HG03108 (cell line): ENCODE measurements at regions not wholly inside any gene's neighbourhood (a gene's known extent, or its start where the extent isn't known, plus 50 kb on each side); places are given as distances from the start of the nearest gene placed in this dataset.
"Not testable (repeated sequence)": the region's sequence is repeated elsewhere in the genome, so short reads cannot be mapped to it uniquely, and the experiment has no call there.

Source experiments
- ATAC-seq: cut with Tn5 transposase; IDR thresholded peaks from one replicate; pipeline ENCODE4 v1.9.1; 2021; ENCODE audit warnings: moderate library complexity; ENCODE audit not compliant: unreplicated experiment

DNA sequence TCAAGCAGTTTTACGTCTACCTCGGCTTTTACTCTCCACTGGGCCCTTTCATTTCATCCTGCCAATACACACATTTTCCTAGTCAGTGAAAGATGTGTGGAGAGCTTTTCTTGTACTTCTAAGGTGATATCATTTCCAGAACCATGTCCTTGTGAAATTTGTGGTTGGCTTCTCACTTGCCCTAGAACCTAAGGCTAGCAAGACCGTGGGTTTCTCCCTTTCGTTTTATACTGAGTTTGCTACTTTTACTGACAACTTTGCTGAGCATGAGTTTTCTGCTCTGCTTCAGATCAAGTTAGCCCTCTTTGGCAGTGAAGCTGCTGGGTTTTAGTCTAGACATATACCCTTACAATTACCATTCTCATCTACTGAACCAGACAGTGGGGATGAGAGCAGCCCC, 95.7 kb upstream of the FRMPD4 start:
- no peak for ATAC-seq

- no peak for ATAC-seq
These were observed 86.2 kb upstream of the FRMPD4 start for GRCh38 chrX:12052109-12052508.

GRCh38 chrX:12058087-12058486, 80.2 kb upstream of the FRMPD4 start:
- no peak for ATAC-seq

DNA sequence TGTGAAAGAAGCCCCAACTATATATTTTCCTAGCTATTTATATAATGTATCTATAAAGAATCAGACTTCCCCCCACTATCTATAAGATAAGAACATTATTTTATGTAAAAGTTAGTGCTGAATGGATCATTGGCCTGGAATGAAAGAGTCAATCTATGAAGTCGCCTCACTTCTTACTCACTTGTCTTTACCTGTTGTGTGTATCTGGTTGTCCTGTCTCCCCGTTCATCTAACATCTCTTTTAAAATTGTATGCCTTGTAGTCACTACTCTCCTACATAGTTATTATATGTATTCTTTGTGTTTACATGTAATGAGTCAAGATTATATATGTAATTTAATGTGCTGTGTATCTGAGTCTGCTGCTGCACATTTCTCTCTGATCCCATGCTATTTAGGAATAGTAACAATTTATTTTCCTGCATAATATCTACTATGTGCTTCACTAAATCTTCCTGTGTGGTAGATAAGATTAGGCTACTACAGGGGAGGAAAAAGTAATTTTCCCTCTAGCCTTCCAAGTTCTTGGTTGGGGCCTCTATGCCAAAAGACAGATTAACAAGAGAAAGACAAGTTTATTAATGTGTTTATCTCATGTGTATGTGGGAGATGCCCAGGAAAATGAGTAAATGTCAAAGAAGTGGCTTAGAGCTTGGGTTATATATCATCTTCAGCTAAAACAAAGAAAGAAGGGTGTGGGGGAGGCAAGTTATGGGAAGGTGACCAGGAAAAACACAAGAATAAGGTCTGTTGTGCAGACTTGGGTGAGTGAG, 77.6 kb upstream of the FRMPD4 start:
- no peak for ATAC-seq

GRCh38 chrX:12065251-12065650, 73.0 kb upstream of the FRMPD4 start:
- no peak for ATAC-seq

DNA sequence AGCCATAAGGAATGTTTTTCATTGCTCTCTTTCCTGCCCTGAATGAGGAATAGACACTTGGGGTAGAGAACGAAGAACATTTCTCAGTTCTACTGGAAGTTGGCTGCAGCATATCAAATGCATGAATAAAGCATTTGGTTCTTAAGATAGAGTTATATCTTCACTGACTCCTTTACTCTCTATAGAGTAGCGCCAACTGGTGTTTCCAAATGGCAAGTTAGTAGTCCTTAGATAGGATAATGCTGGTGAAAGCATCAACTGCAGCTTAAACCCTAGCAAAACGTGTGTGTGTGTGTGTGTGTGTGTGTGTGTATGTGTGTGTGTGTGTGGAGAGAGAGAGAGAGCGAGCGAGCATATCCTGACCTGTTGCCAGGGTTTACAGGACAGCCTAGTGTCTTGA, 62.2 kb upstream of the FRMPD4 start:
- no peak for ATAC-seq

DNA sequence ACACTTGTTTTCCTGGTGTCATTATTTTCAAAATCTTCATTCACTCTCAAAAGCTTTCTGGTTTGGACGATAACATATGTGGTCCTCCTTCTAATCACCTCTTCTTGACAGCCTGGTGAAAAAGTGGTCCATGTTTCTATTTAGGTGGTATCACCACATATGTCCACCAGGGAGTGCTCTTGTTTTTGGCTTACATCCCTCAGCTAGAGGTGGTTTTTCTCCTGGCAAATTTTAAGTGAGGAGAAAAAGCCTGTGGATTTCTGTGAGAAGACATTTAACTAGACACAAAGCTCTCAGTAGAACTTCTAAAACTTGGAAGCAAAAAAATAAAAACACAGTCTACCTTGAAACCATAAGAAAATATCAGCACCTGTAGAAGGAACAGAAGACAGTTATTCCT, 58.0 kb upstream of the FRMPD4 start:
- no peak for ATAC-seq

DNA sequence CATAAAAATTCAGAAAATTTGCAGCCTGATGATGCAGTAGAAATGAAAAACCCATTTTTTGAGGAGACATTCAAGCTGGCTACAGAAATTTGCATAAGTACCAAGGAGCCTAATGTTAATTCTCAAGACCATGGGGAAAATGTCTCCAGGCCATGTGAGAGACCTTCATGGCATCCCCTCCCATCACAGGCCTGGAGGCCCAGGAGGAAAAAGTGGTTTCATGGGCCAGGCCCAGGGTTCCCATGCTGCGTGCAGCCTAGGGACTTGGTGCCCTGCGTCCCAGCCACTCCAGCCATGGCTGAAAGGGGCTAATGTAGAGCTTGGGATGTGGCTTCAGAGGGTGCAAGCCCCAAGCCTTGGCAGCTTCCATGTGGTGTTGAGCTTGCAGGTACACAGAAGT, 55.3 kb upstream of the FRMPD4 start:
- not testable (repeated sequence) for ATAC-seq
